ENCODE measurements at regions not wholly inside any gene's neighbourhood (a gene's known extent, or its start where the extent isn't known, plus 50 kb on each side); places are given as distances from the start of the nearest gene placed in this dataset.

GRCh38 chr10:123494301-123494808 lies 171.8 kb upstream of the GPR26 start:
- Mint-ChIP-seq H3K27ac (no peak overlapping the region), H3K27me3 (ENCODE audit: insufficient read depth, low read depth) (peaks cover 8% of the 10 kb centered on the region), H3K36me3 (no peaks in the 10 kb centered on the region), H3K4me1 (peaks cover 43% of the 10 kb centered on the region), H3K9me3 (no peaks in the 10 kb centered on the region), H3K4me3 (no peak overlapping the region)
- Histone ChIP-seq H3K36me3 (no peaks in the 10 kb centered on the region), H3K27me3 (no peaks in the 10 kb centered on the region), H3K4me3 (no peak overlapping the region), H4K20me1 (ENCODE audit: low read depth) (no peaks in the 10 kb centered on the region), H3K9me3 (ENCODE audit: low read depth) (no peaks in the 10 kb centered on the region), H3K4me1 (peaks cover 35% of the 10 kb centered on the region), H2AFZ (replicated peaks) (no peak overlapping the region), H3K9ac (no peak overlapping the region), H3F3A (ENCODE audit: low read depth) (peaks cover under 1% of the 10 kb centered on the region), H3K4me2 (no peak overlapping the region), H3K27ac (no peak overlapping the region), H3K79me2 (ENCODE audit: low read depth) (no peaks in the 10 kb centered on the region)
- TF ChIP-seq EZH2 (IDR thresholded peaks at IDR 0.05): no peak
- no peak for TF ChIP-seq EZH2phosphoT487 (IDR thresholded peaks at IDR 0.05)
- TF ChIP-seq, protein P1, sequence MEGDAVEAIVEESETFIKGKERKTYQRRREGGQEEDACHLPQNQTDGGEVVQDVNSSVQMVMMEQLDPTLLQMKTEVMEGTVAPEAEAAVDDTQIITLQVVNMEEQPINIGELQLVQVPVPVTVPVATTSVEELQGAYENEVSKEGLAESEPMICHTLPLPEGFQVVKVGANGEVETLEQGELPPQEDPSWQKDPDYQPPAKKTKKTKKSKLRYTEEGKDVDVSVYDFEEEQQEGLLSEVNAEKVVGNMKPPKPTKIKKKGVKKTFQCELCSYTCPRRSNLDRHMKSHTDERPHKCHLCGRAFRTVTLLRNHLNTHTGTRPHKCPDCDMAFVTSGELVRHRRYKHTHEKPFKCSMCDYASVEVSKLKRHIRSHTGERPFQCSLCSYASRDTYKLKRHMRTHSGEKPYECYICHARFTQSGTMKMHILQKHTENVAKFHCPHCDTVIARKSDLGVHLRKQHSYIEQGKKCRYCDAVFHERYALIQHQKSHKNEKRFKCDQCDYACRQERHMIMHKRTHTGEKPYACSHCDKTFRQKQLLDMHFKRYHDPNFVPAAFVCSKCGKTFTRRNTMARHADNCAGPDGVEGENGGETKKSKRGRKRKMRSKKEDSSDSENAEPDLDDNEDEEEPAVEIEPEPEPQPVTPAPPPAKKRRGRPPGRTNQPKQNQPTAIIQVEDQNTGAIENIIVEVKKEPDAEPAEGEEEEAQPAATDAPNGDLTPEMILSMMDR (IDR thresholded peaks at IDR 0.05): no peak
- no peak for DNase-seq (ENCODE audit: low spot score)

GRCh38 chr10:123496375-123496774 lies 169.8 kb upstream of the GPR26 start:
- no peaks in the 10 kb centered on the region for H3F3A ChIP-seq (ENCODE audit: low read depth)
- no peaks in the 10 kb centered on the region for H3K9me3 ChIP-seq (ENCODE audit: low read depth)
- Mint-ChIP-seq H3K4me1 (peaks cover 31% of the 10 kb centered on the region), H3K9me3 (no peaks in the 10 kb centered on the region), H3K27me3 (ENCODE audit: insufficient read depth, low read depth) (peaks cover 5% of the 10 kb centered on the region), H3K27ac (no peak overlapping the region), H3K36me3 (no peaks in the 10 kb centered on the region), H3K4me3 (no peak overlapping the region)
- no peaks in the 10 kb centered on the region for H3K79me2 ChIP-seq (ENCODE audit: low read depth)
- H3K27me3 ChIP-seq: no peaks in the 10 kb centered on the region
- H3K36me3 ChIP-seq: no peaks in the 10 kb centered on the region
- TF ChIP-seq EZH2phosphoT487 (IDR thresholded peaks at IDR 0.05) (no peak), EZH2 (IDR thresholded peaks at IDR 0.05) (no peak)
- TF ChIP-seq, protein P1 (IDR thresholded peaks at IDR 0.05): no peak
- H3K4me3 ChIP-seq: no peak overlapping the region
- no peak overlapping the region for H3K9ac ChIP-seq
- H2AFZ ChIP-seq (replicated peaks): no peak overlapping the region
- peaks cover 25% of the 10 kb centered on the region for H3K4me1 ChIP-seq
- no peak overlapping the region for H3K4me2 ChIP-seq
- H3K27ac ChIP-seq: no peak overlapping the region
- no peak for DNase-seq (ENCODE audit: low spot score)
- H4K20me1 ChIP-seq (ENCODE audit: low read depth): no peaks in the 10 kb centered on the region

DNA sequence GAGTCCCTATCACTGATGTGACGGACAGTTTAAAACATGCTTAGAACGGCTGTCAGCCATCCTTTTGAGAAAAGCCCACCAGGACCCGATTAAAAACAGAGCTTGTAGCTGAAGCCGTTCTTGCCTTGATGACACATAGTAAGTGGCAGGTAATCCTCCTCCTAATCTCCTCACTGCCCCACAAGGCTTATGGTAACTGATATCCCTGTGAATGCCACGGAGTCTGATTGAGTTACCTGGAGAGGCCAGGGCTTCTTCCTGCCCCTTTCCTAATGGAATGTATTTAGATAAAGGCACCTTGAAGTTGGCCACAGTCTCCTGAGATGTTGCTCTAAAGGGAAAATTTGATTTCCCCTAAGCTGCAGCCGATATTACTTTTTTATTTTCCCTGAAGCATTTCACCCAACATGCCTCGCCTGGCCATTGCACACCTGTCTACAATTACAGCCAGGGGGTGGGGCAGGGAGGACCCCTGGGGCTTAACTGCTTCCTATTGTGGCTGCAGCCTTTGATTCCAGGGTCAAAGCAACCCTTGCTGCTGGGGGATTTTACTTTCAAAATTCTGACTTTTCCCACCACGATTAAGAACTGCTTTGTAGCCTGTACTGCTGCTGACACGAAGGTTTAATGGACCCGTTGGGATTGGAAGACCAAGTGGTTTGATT lies 169.0 kb upstream of the GPR26 start:
- peaks cover 5% of the 10 kb centered on the region for H3K27me3 Mint-ChIP-seq (ENCODE audit: insufficient read depth, low read depth)

More for the DNA sequence above, 169.0 kb upstream of the GPR26 start:
- Histone ChIP-seq H4K20me1 (ENCODE audit: low read depth) (no peaks in the 10 kb centered on the region), H3K4me3 (no peak overlapping the region), H3F3A (ENCODE audit: low read depth) (no peaks in the 10 kb centered on the region), H3K36me3 (no peaks in the 10 kb centered on the region), H3K27ac (no peak overlapping the region), H3K9ac (no peak overlapping the region), H3K4me1 (peaks cover 17% of the 10 kb centered on the region), H3K79me2 (ENCODE audit: low read depth) (no peaks in the 10 kb centered on the region), H3K27me3 (no peaks in the 10 kb centered on the region), H3K4me2 (peak overlapping the region; percentile 47), H2AFZ (replicated peaks) (no peak overlapping the region), H3K9me3 (ENCODE audit: low read depth) (no peaks in the 10 kb centered on the region)
- no peaks in the 10 kb centered on the region for H3K36me3 Mint-ChIP-seq
- H3K9me3 Mint-ChIP-seq: no peaks in the 10 kb centered on the region
- TF ChIP-seq EZH2 (IDR thresholded peaks at IDR 0.05): no peak
- TF ChIP-seq, protein P1 (IDR thresholded peaks at IDR 0.05): no peak
- TF ChIP-seq EZH2phosphoT487 (IDR thresholded peaks at IDR 0.05): no peak
- no peak for DNase-seq (ENCODE audit: low spot score)
- H3K4me3 Mint-ChIP-seq: no peak overlapping the region
- no peak overlapping the region for H3K27ac Mint-ChIP-seq
- H3K4me1 Mint-ChIP-seq: peaks cover 24% of the 10 kb centered on the region

Measured in neural progenitor cell (in vitro differentiated cells).